Gastroesophageal sphincter (tissue), 3 donors: ENCODE measurements at regions not wholly inside any gene's neighbourhood (a gene's known extent, or its start where the extent isn't known, plus 50 kb on each side); places are given as distances from the start of the nearest gene placed in this dataset.

Experiments used
- EP300 ChIP-seq: sonication (generic); formaldehyde crosslinking; IDR thresholded peaks from one replicate; pipeline ENCODE4 v1.6.1; 2017; ENCODE audit warnings: antibody characterized with exemption, mild to moderate bottlenecking
- POLR2A ChIP-seq, 2 donors: fragments of 450-650 bp; IDR thresholded peaks; one replicate each; pipeline ENCODE4 v1.6.1; 2017; ENCODE audit warnings: antibody characterized with exemption in 2 of 2, mild to moderate bottlenecking in 2 of 2, moderate library complexity in 1 of 2
- TF ChIP-seq, protein P1 (sequence below), 4 experiments: fragments of 200-600 bp in 2 of 4; fragments of 450-650 bp in 2 of 4; sonication (generic) in 1 of 4; IDR thresholded peaks; one replicate each; pipeline ENCODE4 v1.5.1; 2017 to 2019; ENCODE audit warnings: antibody characterized with exemption in 4 of 4, mild to moderate bottlenecking in 2 of 4, moderate library complexity in 2 of 4

GRCh38 chr6:90365002-90365401, 68.4 kb upstream of the BACH2 start:
- TF ChIP-seq, protein P1, sequence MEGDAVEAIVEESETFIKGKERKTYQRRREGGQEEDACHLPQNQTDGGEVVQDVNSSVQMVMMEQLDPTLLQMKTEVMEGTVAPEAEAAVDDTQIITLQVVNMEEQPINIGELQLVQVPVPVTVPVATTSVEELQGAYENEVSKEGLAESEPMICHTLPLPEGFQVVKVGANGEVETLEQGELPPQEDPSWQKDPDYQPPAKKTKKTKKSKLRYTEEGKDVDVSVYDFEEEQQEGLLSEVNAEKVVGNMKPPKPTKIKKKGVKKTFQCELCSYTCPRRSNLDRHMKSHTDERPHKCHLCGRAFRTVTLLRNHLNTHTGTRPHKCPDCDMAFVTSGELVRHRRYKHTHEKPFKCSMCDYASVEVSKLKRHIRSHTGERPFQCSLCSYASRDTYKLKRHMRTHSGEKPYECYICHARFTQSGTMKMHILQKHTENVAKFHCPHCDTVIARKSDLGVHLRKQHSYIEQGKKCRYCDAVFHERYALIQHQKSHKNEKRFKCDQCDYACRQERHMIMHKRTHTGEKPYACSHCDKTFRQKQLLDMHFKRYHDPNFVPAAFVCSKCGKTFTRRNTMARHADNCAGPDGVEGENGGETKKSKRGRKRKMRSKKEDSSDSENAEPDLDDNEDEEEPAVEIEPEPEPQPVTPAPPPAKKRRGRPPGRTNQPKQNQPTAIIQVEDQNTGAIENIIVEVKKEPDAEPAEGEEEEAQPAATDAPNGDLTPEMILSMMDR (IDR thresholded peaks at IDR 0.05), result no peak
- TF ChIP-seq POLR2A (IDR thresholded peaks at IDR 0.05) (no peak), EP300 (no peak)
